GM19043 (cell line): ENCODE measurements at regions not wholly inside any gene's neighbourhood (a gene's known extent, or its start where the extent isn't known, plus 50 kb on each side); places are given as distances from the start of the nearest gene placed in this dataset.
"Not testable (repeated sequence)": the region's sequence is repeated elsewhere in the genome, so short reads cannot be mapped to it uniquely, and the experiment has no call there.

Experiments
- ATAC-seq: cut with Tn5 transposase; IDR thresholded peaks from one replicate; pipeline ENCODE4 v1.9.1; 2021; ENCODE audit warnings: low read depth; ENCODE audit not compliant: unreplicated experiment

DNA sequence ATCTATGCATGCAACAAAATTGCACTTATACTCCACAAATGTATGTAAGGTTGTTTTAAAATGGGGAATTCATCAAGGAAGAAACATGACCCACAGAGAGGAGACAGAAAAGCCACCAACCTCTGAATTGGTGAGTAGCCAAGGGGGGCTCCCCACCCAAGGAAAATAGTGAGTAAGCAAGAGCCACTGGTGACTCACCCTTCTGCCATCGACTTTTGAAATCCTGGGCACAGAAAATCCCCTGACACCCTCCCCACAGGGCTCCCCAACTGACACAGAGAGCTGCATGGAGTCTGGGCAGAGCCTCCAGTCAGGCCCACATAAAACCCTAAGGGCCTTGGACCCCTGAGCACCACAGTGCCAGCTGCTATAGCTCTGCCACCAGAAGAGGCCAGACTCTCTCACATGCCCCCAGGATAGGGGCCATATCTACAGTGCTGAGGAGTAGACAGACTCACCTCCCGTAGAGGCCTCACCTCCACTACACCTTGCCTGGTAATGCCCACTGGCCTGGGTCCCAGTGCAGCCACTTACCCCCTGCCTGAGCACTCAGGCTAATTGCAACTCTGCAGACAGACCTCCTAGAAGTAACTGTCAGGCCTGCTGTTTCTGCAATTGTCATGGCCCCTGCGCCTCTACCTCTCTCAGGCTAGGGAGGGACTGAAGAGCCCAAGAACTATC, 244.7 kb upstream of the WSB1 start:
- no peak for ATAC-seq

DNA sequence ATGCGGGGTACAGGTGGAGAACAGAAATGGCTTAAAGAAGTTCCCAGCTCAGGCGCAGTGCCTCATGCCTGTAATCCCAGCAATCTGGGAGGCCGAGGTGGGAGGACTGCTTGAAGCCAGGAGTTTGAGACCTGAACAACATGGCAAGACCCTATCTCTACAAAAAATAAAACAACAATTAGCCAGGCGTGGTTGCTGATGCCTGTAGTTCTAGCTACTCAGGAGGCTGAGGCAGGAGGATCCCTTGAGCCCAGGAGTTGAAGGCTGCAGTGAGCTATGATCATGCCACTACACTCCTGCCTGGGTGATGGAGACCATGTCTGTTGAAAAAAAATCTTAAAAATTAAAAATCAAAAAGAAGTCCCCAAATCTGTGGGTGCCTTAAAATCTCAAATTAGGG, 228.3 kb upstream of the WSB1 start:
- no peak for ATAC-seq

DNA sequence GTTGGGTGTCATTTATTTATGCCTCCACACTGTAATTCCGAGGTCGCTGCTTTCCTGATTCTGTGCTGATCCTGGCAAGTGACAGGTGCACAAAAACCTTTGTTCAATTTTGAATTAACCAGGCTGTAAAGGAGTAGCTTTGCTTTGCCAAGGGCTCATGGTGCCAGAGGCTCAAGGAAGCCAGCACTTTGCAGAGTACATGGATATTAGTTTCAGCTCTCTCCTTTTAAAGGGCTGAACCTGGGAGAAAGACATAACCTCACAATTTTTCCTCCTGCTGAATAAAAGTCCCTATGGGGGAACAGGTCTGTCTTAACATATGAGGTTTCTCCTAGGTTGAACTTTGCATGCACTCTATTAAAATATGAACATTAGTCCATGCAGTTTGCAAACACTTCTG, 227.6 kb upstream of the WSB1 start:
- ATAC-seq: no peak

DNA sequence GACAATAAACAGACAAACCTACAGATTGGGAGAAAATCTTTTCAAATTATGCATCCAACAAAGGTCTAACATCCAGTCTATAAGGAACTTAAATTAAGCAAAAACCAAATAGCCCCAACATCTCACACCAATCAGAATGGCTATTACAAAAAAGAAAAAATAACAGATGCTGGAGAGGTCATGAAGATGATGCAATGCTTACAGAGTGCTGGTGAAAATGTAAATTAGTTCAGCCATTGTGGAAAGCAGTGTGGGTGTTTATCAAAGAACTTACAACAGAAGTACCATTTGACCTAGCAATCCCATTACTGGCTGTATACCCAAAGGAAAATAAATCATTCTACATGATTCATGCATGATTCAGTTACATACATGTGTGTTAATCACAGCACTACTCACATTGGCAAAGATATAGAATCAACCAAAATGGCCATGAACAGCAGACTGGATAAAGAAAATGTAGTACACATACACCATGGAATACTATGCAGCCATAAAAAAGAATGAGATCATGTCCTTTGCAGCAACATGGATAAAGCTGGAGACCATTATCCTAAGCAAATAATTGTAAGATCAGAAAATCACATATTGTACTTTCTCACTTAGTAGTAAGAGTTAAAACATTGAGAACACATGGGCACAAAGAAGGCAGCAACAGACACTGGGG, 223.9 kb upstream of the WSB1 start:
- ATAC-seq: no peak

DNA sequence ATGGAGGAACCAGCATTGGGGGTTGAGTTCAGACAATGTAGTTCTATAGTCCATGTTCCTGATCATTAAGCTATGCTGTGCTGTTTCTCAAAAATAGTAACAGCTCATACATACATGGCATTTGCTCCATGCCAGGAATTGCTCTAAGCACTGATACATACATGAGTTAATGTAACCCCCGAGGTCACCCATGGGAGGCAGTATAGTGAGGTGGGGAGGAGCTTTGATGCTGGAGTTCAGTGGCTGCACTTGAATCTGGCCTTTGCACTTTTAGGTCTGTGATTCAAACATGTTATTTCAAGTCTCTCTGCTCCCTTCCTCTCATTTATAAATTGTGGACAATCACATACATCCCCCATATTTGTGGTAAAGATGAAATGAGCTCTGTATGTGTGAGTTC, 223.1 kb upstream of the WSB1 start:
- ATAC-seq: no peak

DNA sequence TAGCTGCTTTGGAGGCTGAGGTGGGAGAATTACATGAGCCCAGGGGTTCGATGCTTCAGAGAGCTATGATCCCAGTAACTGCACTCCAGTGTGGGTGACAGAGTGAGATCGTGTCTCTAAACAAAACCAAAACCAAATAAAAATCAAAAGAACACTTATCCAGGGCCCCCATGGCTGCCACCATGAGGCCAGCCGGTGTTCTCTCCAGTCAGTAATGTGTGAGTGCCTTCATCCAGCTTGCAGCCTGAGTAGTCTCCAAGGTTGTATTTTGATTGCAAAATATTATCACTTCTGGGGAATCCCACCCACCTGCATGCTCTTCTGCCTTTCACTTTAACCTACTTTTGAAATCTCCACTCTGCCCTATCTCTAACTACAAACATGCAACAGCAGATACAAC, 221.0 kb upstream of the WSB1 start:
- no peak for ATAC-seq

DNA sequence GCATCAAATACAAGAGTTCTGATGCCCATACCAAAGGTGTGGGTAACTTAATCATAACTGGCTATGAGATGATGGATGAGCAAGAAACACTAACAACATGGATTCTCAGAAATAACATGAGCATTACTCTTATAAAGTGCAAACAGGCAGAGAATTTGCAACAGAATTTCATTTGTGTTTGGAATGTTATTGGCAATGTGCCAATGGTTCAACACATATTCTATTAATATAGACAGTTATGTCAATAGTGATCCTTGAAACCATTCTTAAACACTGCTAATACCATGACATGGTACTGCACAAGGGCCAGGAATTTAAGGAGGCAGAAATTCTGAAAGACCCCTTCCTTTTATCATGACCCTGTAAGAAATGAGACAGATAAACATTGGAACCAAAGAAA, 217.1 kb upstream of the WSB1 start:
- no peak for ATAC-seq

DNA sequence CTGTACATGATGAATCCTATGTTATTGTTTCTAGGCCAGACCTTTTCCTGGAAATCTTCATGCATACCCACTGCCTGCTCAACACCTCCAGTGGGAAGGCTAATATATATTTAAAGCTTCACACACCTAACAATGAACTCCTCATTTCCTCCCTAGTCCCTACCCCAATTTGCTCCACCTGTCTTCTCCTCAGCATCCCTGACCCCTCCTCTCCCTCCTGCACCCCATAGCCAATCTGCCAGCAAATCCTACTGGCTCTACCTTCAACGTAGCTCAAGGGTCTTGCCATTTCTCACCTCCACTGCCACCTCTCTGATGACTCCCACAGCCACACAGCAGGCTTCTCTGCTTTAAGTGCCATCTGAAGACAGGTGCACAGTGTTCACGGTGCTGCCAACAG, 215.6 kb upstream of the WSB1 start:
- no peak for ATAC-seq

DNA sequence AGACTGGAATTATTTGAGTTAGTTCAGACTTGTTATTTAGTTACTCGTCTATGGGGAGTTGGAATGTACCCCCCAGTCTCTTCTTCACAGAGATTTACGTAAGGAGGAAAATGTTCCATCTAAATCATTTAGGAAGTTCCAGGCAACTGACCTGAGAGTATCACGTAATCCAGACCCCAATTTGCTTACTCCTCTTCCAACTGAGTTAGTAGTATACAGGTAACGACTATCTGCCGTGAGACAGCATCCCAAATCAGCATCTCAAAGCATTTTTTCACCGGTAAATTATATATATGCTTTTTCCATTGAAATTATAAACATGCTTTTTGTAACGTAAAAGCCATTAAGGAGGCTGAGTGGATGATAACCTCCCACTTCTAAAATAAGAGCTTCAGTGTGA, 214.3 kb upstream of the WSB1 start:
- no peak for ATAC-seq

DNA sequence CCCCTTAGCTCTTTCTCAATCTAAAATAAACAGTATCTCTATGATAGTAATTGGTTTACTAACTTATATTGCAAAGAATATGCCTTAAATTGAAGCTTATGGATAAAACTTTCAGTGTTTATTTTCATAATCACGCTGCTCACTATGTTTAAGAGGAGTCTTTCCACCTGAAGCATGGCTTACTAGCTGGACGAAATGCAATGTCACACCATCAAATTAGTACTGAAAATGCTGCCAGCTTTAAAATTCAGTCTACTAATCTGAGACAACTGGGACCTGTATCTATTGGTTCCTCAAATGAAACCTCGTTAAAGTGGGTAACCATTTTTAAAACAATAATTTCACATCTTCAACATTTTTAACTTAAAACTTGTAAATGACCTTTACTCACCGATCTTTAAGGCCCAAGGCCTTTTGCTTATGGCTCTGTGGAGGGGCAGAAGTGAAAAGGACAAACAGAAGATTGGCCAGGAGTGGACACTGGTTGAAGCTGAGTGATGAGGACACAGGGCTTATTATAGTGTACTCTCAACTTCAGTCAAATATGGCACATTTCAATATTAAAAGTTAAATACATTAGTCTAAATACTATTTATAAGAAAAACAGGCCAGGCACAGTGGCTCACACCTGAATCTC, 212.8 kb upstream of the WSB1 start:
- no peak for ATAC-seq

DNA sequence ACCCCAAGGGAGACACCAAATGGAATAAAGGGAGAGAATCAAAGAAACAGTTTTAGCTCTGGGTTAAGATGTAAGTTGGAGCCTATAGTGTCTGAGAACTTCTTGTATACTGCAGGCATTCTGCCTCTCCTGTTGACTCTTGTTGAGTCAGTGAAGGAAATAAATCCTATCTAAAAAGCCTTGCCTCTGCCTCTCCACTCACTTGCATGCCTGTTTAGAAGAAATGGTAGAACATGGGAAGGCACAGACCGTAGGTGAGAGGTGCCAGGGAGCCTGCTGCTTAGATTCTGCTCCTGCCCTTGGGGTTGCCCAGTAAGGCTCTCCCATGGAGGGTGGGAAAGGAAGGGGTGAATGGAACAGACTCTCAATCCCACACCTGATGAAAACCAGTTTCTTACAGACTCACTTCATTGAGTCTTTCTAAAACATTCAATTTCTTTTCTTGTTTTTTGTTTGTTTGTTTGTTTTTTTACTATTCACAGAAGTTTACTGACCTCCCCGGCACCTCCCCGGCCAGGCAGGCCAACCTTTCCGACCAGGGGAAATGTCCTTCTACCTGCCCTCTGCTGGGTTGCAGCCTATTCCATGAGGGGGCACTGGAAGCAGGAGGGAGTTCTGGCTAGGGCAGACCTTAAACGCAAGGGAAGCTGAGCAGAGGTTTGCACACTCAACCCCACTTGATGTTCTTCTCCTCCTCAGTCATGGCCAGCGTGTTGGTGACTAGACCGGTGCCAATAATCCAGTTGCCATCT, 211.7 kb upstream of the WSB1 start:
- ATAC-seq: no peak

DNA sequence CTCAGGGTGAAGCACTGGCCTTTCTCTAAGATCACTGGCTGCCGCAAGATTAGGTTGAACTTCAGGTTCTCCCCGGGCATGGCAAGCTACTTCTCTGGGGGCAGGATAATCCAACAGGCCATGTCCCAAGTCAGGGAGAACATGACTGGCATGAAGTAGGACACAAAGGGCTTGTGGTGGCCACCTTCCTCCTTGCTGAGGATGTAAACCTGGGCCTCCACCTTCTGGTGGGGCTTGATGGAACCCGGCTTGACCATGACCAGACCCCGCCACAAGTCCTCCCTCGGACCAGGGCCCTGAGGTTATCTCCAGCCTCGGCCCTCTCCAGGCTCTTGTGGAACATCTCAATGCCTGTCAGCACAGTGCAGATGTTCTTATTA, 211.1 kb upstream of the WSB1 start:
- no peak for ATAC-seq

DNA sequence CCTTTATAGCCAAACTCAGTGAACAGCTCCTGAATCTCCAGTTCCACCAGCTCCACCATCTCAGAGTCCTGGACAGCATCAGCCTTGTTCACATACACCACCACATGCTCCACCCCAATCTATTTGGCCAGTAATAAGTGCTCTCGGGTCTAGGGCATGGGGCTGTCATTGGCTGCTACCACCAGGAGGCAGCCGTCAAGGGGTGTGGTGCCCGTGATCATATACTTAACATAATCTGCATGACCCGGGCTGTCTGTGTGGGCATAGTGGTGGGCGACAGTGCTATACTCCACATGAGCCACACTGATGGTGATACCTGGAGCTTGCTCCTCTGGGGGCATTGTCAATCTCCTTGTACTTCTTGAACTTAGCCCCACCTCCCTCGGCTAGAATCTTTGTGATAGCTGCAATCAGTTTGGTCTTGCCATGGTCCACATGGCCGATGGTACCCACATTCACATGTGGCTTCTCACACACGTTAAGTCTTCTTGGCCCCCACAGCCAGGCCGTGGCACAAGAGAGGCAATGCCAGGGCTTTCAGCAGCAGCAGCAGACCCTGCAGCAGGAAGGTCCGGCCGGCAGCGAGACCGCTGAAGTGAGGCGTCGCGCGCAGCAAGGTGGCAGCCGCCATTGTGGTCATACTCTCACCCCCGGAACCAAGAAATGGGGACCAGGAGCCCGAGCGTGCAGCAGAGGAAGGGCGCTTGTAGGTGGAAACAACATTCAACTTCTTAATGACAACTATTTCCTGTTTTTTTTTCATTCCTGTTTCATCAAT, 210.3 kb upstream of the WSB1 start:
- no peak for ATAC-seq

DNA sequence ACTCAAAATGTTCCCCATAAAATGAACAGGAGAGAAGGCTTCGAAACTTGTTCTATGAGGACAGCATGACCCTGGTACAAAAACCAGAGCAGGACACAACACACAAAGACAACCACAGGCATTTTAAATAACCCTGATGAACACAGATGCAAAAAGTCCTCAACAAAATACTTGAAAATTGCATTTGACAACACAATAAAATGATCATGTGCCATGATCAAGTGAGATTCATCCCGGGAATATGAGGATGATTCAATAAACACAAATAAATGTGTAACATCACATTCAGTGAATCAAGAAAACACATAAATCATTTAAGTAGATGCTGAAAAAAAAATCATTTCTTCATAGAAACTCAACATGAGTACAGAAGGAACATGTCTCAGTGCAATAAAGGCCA, 208.4 kb upstream of the WSB1 start:
- no peak for ATAC-seq

DNA sequence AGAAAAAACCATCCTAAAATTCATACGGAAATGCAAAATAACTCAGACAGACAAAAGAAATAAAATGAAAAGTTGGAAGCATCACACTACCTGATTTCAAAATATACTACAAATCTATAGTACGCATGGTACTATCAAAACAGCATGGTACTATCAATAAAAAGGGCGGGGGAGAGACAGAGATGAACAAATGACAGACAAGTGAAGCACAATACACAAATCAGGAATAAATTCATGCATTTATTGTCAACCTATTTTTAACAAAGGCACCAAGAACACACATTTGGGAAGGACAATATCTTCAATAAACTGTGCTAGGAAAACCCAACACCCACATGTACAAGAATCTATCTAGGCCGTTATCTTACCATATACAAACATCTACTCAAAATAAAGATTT, 207.4 kb upstream of the WSB1 start:
- ATAC-seq: no peak

DNA sequence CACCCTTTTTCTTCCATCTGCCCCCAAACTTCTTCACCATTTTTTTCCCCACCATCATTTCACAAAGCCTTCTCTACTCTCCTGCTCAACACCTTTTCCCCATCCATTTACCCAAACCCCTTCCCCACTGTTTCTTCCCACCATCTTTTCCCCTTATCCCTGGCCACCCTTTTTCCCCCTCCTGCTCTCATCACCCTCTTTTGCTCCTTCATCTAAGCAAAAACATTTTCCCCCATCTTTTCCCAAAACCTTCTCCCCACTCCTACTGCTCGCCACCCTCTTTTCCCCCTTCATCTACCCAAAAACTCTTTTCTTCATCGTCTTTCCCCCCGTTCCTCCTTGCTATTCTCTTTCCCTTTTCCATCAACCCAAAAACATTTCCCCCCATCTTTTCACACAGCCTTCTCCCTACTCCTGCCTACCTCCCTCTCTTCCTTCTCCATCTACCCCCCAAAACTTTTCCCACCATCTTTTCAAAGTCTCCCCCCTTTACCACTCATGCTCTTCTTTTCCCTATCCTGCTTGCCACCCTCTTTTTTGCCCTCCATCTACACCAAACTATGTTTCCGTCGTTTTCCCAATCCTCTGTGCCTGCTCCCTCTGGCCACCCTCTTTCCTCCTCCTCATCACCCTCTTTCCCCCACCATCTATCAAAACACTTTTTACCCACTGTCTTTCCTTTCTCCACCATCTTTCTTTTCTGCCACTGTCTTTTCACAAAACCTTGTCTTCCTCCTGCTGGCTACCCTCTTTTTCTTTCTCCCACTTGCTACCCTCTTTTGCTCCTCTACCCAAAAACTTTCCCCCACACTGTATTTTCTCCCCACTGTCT, 205.8 kb upstream of the WSB1 start:
- ATAC-seq: no peak

DNA sequence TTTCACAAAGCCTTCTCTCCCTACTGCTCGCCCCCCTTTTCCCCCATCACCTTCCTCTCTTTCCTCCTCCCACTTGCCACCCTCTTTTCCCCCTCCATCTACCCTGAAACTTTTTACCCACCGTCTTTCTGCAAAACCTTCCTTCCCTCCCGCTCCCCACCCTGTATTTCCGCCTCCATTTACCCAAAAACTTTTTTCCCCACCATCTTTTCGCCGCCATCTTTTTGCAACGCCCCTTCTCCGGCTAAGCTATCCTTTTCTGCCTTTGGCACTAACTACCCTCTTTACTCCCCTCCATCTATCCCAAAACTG, 205.2 kb upstream of the WSB1 start:
- no peak for ATAC-seq

DNA sequence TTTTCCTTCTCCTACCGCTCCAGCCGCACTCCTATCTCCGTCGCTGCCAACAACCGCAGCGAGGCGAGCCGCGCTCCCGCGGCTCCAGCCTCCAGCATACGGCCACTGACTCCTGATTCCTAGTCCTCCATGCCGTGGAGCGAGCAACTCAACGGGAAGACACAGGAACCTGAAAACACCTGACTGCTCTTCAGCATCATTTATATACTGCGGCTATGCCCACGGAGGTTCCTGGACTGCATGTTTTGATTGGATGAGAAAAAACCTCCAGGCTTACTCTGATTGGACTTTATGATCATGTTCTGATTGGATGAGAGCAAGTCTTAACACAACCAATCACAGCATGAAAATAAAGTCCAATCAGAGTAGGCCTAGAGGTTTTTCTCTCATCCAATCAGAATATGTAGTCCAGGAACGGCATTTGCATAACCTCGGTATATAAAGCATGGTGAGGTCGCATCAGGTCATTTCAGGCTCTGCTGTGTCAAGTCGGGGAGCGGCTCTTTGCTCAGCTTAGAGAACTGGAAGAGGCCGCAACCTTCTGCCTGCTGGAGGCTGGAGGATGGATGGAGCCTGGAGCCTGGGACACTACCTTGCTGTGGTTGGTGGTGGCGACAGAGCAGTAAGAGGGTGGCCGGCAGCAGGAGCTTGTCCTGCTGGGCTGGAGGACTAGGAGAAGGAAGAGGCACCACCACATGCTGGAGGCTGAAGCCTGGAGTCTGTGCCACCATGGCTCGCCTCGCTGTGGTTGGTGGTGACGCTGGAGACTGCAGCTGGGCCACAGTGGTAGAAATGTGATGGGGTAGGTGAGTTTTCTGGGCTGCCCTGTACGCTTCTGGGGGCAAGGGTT, 204.6 kb upstream of the WSB1 start:
- ATAC-seq: not testable (repeated sequence)

DNA sequence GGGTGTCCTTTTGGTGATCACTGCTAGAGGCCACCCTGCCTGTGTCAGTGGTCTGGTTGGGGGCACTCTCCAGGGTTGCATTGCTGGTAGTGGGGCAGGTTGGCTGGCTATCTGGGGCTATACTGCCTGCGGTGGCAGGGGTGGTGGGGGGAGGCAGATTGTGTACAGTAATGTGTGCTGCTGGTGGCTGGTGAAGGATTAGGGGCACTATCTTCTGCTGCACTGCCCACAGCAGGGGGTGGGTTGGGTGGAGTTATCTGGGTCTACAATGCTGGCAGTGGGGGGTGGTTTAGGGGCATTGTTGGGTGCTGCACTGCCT, 204.0 kb upstream of the WSB1 start:
- ATAC-seq: no peak
